ENCODE measurements at regions not wholly inside any gene's neighbourhood (a gene's known extent, or its start where the extent isn't known, plus 50 kb on each side); places are given as distances from the start of the nearest gene placed in this dataset.

DNA sequence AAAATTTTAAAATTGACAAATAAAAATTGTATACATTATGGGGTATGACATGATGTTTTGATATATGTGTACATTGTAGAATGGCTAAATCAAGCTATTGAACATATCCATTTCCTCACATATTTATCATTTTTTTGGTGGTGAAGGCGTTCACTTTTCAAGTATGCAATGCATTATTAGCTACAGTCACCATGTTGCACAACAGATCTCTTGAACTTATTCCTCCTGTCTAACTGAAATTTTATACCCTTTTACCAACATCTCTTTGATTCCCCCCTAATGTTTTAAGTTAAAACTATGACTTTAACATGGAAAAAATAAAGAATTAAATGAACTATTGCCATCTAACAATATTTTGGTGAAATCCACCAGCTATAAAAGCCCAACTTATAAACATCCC is 65.2 kb upstream of the UST start:
- Histone ChIP-seq H3K36me3 (ENCODE audit: control insufficient read depth in 1 of 2, insufficient read depth in 2 of 2, low read length in 2 of 2) (no peaks in the 10 kb centered on the region), H3K9me3 (ENCODE audit: control insufficient read depth in 1 of 2, insufficient read depth in 1 of 2, low read depth in 1 of 2, low read length in 2 of 2) (no peaks in the 10 kb centered on the region), H3K4me3 (replicated peaks in 1 of 2; ENCODE audit: low read depth in 1 of 2, low read length in 2 of 2) (no peak overlapping the region), H3K9me2 (ENCODE audit: insufficient read depth) (no peaks in the 10 kb centered on the region), H4K20me1 (ENCODE audit: insufficient read depth) (no peaks in the 10 kb centered on the region), H3K4me2 (ENCODE audit: low read length) (no peak overlapping the region), H3K27me3 (ENCODE audit: insufficient read depth, low read length) (no peaks in the 10 kb centered on the region), H2AFZ (ENCODE audit: low read depth, low read length, poor library complexity, severe bottlenecking) (no peak overlapping the region), H3K4me1 (ENCODE audit: control insufficient read depth in 1 of 2, insufficient read depth in 2 of 2, low read length in 2 of 2) (no peaks in the 10 kb centered on the region), H3K79me2 (ENCODE audit: insufficient read depth, low read length) (no peaks in the 10 kb centered on the region), H3K9ac (ENCODE audit: low read length) (no peak overlapping the region), H3K27ac (ENCODE audit: low read depth, low read length) (no peak overlapping the region)
- POLR2A ChIA-PET: no interaction called here
- no TSS peak for BruUV-seq (replicated peaks)
- TF ChIP-seq, protein P1, sequence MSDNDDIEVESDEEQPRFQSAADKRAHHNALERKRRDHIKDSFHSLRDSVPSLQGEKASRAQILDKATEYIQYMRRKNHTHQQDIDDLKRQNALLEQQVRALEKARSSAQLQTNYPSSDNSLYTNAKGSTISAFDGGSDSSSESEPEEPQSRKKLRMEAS (IDR thresholded peaks at IDR 0.05): no peak
- TF ChIP-seq, protein P2, sequence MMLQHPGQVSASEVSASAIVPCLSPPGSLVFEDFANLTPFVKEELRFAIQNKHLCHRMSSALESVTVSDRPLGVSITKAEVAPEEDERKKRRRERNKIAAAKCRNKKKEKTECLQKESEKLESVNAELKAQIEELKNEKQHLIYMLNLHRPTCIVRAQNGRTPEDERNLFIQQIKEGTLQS (IDR thresholded peaks at IDR 0.05): no peak
- TF ChIP-seq FOSL1 (IDR thresholded peaks at IDR 0.05; ENCODE audit: low read depth) (no peak), CEBPB (IDR thresholded peaks at IDR 0.05; ENCODE audit: low read depth) (no peak), POLR2AphosphoS5 (IDR thresholded peaks at IDR 0.05; ENCODE audit: low read depth, low read length) (no peak), ZFX (IDR thresholded peaks at IDR 0.05) (no peak), CBX3 (IDR thresholded peaks at IDR 0.05; ENCODE audit: low read depth) (no peak), EZH2phosphoT487 (IDR thresholded peaks at IDR 0.05; ENCODE audit: borderline replicate concordance) (no peak), POLR2A (IDR thresholded peaks at IDR 0.05; ENCODE audit: borderline replicate concordance, extremely low read depth, insufficient read depth, insufficient read length) (no peak)
- TF ChIP-seq, protein P3, sequence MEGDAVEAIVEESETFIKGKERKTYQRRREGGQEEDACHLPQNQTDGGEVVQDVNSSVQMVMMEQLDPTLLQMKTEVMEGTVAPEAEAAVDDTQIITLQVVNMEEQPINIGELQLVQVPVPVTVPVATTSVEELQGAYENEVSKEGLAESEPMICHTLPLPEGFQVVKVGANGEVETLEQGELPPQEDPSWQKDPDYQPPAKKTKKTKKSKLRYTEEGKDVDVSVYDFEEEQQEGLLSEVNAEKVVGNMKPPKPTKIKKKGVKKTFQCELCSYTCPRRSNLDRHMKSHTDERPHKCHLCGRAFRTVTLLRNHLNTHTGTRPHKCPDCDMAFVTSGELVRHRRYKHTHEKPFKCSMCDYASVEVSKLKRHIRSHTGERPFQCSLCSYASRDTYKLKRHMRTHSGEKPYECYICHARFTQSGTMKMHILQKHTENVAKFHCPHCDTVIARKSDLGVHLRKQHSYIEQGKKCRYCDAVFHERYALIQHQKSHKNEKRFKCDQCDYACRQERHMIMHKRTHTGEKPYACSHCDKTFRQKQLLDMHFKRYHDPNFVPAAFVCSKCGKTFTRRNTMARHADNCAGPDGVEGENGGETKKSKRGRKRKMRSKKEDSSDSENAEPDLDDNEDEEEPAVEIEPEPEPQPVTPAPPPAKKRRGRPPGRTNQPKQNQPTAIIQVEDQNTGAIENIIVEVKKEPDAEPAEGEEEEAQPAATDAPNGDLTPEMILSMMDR (IDR thresholded peaks at IDR 0.05 in 2 of 3, conservative IDR thresholded peaks at IDR 0.05 in 1 of 3; ENCODE audit: borderline replicate concordance in 1 of 3, insufficient read depth in 1 of 3, low read depth in 2 of 3, low read length in 2 of 3): no peak
- no peak for DNase-seq (ENCODE audit: low read depth, low spot score)
- no peak for ATAC-seq
- intact Hi-C loops (cut with micrococcal nuclease): no loop called here
- CTCF ChIA-PET: no interaction called here
- RAD21 ChIA-PET (ENCODE audit: low non-redundant PET in 1 of 2, low total read pairs in 2 of 2, uncharacterized antibody in 2 of 2, unreplicated experiment in 2 of 2): no interaction called here

- ATAC-seq (no peak), DNase-seq (ENCODE audit: low read depth, low spot score) (no peak)
- H4K20me1 ChIP-seq (ENCODE audit: insufficient read depth): no peaks in the 10 kb centered on the region
- no peak overlapping the region for H3K4me2 ChIP-seq (ENCODE audit: low read length)
- H3K9me2 ChIP-seq (ENCODE audit: insufficient read depth): no peaks in the 10 kb centered on the region
- no peak overlapping the region for H2AFZ ChIP-seq (ENCODE audit: low read depth, low read length, poor library complexity, severe bottlenecking)
- BruUV-seq (replicated peaks): no TSS peak
- no peak overlapping the region for H3K27ac ChIP-seq (ENCODE audit: low read depth, low read length)
- no peak overlapping the region for H3K4me3 ChIP-seq (replicated peaks in 1 of 2; ENCODE audit: low read depth in 1 of 2, low read length in 2 of 2)
- H3K4me1 ChIP-seq (ENCODE audit: control insufficient read depth in 1 of 2, insufficient read depth in 2 of 2, low read length in 2 of 2): no peaks in the 10 kb centered on the region
- ChIA-PET CTCF (no interaction called here), POLR2A (no interaction called here), RAD21 (ENCODE audit: low non-redundant PET in 1 of 2, low total read pairs in 2 of 2, uncharacterized antibody in 2 of 2, unreplicated experiment in 2 of 2) (no interaction called here)
- no peaks in the 10 kb centered on the region for H3K9me3 ChIP-seq (ENCODE audit: control insufficient read depth in 1 of 2, insufficient read depth in 1 of 2, low read depth in 1 of 2, low read length in 2 of 2)
- H3K27me3 ChIP-seq (ENCODE audit: insufficient read depth, low read length): no peaks in the 10 kb centered on the region
- no peaks in the 10 kb centered on the region for H3K36me3 ChIP-seq (ENCODE audit: control insufficient read depth in 1 of 2, insufficient read depth in 2 of 2, low read length in 2 of 2)
- intact Hi-C loops (cut with micrococcal nuclease): no loop called here
- H3K9ac ChIP-seq (ENCODE audit: low read length): no peak overlapping the region
- H3K79me2 ChIP-seq (ENCODE audit: insufficient read depth, low read length): no peaks in the 10 kb centered on the region
- no peak for TF ChIP-seq SP1 (IDR thresholded peaks at IDR 0.05; ENCODE audit: low read depth)
- no peak for TF ChIP-seq CBX3 (IDR thresholded peaks at IDR 0.05; ENCODE audit: low read depth)
- TF ChIP-seq, protein P4, sequence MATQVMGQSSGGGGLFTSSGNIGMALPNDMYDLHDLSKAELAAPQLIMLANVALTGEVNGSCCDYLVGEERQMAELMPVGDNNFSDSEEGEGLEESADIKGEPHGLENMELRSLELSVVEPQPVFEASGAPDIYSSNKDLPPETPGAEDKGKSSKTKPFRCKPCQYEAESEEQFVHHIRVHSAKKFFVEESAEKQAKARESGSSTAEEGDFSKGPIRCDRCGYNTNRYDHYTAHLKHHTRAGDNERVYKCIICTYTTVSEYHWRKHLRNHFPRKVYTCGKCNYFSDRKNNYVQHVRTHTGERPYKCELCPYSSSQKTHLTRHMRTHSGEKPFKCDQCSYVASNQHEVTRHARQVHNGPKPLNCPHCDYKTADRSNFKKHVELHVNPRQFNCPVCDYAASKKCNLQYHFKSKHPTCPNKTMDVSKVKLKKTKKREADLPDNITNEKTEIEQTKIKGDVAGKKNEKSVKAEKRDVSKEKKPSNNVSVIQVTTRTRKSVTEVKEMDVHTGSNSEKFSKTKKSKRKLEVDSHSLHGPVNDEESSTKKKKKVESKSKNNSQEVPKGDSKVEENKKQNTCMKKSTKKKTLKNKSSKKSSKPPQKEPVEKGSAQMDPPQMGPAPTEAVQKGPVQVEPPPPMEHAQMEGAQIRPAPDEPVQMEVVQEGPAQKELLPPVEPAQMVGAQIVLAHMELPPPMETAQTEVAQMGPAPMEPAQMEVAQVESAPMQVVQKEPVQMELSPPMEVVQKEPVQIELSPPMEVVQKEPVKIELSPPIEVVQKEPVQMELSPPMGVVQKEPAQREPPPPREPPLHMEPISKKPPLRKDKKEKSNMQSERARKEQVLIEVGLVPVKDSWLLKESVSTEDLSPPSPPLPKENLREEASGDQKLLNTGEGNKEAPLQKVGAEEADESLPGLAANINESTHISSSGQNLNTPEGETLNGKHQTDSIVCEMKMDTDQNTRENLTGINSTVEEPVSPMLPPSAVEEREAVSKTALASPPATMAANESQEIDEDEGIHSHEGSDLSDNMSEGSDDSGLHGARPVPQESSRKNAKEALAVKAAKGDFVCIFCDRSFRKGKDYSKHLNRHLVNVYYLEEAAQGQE (IDR thresholded peaks at IDR 0.05; ENCODE audit: low read depth): no peak
- no peak for TF ChIP-seq POLR2AphosphoS5 (IDR thresholded peaks at IDR 0.05; ENCODE audit: low read depth, low read length)
- TF ChIP-seq SIN3A (IDR thresholded peaks at IDR 0.05; ENCODE audit: low read depth): no peak
- TF ChIP-seq EGR1 (IDR thresholded peaks at IDR 0.05; ENCODE audit: low read depth): no peak
- TF ChIP-seq EZH2 (IDR thresholded peaks at IDR 0.05): no peak
- TF ChIP-seq, protein P1 (IDR thresholded peaks at IDR 0.05): no peak
- no peak for TF ChIP-seq RAD21 (IDR thresholded peaks at IDR 0.05; ENCODE audit: low read depth)
- no peak for TF ChIP-seq TCF7L2 (IDR thresholded peaks at IDR 0.05; ENCODE audit: borderline replicate concordance, extremely low read depth, insufficient read depth, insufficient read length)
- no peak for TF ChIP-seq ELF1 (IDR thresholded peaks at IDR 0.05; ENCODE audit: borderline replicate concordance, low read depth)
Measured at GRCh38 chr6:148682252-148682651, 64.6 kb upstream of the UST start.
